RWPE2 (cell line): ENCODE measurements at regions not wholly inside any gene's neighbourhood (a gene's known extent, or its start where the extent isn't known, plus 50 kb on each side); places are given as distances from the start of the nearest gene placed in this dataset.

Source experiments
- ATAC-seq: fragments of 200-7000 bp; cut with Tn5 transposase; 3 replicates; pipeline ENCODE4 v1.9.1; 2021; ENCODE audit warnings: low read depth
- DNase-seq: peaks from one replicate; pipeline ENCODE4 v3.0.0-alpha.2; 2020; ENCODE audit warnings: low spot score
- H3K27ac ChIP-seq: fragments of 450-650 bp; 2 replicates; pipeline ENCODE4 v1.5.1; 2017; ENCODE audit warnings: mild to moderate bottlenecking; ENCODE audit not compliant: poor library complexity, severe bottlenecking
- H3K27me3 ChIP-seq: fragments of 250-450 bp; sonication (Bioruptor Pico); 2 replicates; pipeline ENCODE4 v1.5.1; 2021; ENCODE audit warnings: mild to moderate bottlenecking, moderate library complexity; ENCODE audit not compliant: insufficient read depth, poor library complexity, severe bottlenecking
- H3K36me3 ChIP-seq: fragments of 250-450 bp; sonication (Bioruptor Pico); 2 replicates; pipeline ENCODE4 v1.5.1; 2020; ENCODE audit warnings: low read depth, mild to moderate bottlenecking, moderate library complexity
- H3K4me1 ChIP-seq: fragments of 250-450 bp; sonication (Bioruptor Pico); 2 replicates; pipeline ENCODE4 v1.5.1; 2021; ENCODE audit warnings: mild to moderate bottlenecking, moderate library complexity; ENCODE audit not compliant: insufficient read depth, poor library complexity, severe bottlenecking
- H3K4me3 ChIP-seq: fragments of 250-450 bp; sonication (Bioruptor Pico); 2 replicates; pipeline ENCODE4 v1.5.1; 2021; ENCODE audit warnings: mild to moderate bottlenecking, moderate library complexity; ENCODE audit not compliant: severe bottlenecking
- H3K9me3 ChIP-seq: fragments of 250-450 bp; sonication (Bioruptor Pico); 2 replicates; pipeline ENCODE4 v1.5.1; 2021; ENCODE audit warnings: mild to moderate bottlenecking, moderate library complexity; ENCODE audit not compliant: severe bottlenecking
- TF ChIP-seq, protein P1 (sequence below): fragments of 450-650 bp; IDR thresholded peaks from one replicate; pipeline ENCODE4 v1.5.1; 2017; ENCODE audit warnings: mild to moderate bottlenecking, moderate library complexity; ENCODE audit not compliant: poor library complexity, severe bottlenecking

DNA sequence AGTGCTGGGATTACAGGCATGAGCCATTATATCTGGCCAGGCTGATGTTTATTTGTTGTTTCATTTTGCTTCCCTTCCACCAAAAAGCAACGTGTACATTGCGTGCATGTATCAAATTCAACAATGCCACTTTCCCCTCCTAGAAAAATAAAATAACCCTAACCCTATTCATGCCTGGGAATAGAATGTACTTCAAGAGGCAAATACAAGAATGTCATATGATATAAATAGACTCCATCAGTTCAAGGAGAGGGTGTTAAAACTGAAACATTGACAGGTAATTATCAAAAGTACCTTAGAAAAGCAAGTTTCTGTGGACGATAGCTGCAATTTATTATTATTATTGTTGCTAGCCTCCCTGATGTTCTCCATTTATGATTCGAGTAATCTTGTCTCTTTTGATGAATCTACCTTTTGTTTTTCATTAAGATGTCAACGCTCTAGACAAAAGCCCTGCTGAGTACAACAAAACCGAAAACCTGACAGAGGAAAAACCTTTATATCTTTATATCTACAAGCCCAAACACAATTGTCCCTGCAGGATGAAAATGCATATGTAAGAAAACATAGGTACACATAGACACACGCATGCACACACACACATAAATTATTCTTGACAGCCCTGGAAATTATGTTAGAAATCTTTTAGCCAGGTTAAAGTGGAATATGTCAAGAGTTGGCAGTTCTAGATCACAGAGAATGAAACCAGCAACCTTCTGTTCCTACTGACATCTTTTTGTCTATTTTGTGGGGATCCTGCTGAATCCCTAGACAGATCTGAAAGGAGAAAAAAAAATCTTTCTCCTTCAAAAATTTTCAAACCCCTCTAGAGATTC is 98.9 kb downstream of the BTG1 start:
- ATAC-seq, result no peak
- H3K36me3 ChIP-seq, result no peaks in the 10 kb centered on the region
- H3K9me3 ChIP-seq, result no peaks in the 10 kb centered on the region
- H3K27me3 ChIP-seq, result no peaks in the 10 kb centered on the region
- H3K4me3 ChIP-seq, result no peak overlapping the region
- no peak for DNase-seq
- TF ChIP-seq, protein P1, sequence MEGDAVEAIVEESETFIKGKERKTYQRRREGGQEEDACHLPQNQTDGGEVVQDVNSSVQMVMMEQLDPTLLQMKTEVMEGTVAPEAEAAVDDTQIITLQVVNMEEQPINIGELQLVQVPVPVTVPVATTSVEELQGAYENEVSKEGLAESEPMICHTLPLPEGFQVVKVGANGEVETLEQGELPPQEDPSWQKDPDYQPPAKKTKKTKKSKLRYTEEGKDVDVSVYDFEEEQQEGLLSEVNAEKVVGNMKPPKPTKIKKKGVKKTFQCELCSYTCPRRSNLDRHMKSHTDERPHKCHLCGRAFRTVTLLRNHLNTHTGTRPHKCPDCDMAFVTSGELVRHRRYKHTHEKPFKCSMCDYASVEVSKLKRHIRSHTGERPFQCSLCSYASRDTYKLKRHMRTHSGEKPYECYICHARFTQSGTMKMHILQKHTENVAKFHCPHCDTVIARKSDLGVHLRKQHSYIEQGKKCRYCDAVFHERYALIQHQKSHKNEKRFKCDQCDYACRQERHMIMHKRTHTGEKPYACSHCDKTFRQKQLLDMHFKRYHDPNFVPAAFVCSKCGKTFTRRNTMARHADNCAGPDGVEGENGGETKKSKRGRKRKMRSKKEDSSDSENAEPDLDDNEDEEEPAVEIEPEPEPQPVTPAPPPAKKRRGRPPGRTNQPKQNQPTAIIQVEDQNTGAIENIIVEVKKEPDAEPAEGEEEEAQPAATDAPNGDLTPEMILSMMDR, result no peak
- H3K4me1 ChIP-seq, result peaks cover 9% of the 10 kb centered on the region
- H3K27ac ChIP-seq, result no peak overlapping the region

DNA sequence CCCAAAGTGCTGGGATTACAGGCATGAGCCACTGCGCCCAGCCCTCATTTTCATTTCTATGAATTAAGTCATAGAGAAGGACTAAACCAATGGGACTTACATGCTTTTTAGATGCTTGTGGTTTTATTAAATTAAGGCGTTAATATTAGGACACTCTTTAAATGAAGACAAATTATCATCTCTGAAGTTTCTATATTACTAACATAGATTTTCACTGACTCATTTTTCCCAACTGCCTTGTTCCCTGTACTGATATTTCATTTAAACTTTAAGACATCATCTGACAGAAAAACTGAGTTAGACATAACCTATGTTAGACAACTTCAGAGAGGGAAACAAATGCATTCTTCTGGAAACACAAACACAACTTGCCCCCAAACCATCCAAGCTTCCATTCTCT is 99.8 kb downstream of the BTG1 start:
- H3K9me3 ChIP-seq, result no peaks in the 10 kb centered on the region
- DNase-seq (no peak), ATAC-seq (no peak)
- peaks cover 16% of the 10 kb centered on the region for H3K4me1 ChIP-seq
- H3K36me3 ChIP-seq, result no peaks in the 10 kb centered on the region
- no peaks in the 10 kb centered on the region for H3K27me3 ChIP-seq
- TF ChIP-seq, protein P1, result no peak
- H3K4me3 ChIP-seq, result no peak overlapping the region
- H3K27ac ChIP-seq, result no peak overlapping the region

DNA sequence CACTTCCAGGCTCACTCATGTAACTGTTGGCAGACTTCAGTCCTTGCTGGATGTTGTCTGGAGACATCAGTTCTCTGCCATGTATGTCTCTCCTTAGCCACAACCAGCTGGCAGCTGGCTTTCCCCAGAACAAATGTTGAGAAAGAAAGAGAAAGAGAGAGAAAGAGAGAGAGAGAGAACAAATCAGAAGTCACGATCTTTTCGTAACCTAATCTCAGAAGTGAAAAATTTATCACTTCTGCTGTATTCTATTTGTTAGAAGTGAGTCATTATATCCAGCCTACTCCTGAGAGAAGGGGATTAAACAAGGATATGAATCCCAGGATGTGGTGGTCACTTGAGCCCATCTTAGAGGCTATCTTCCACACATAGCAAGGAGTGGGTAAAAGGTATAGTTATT is 101.2 kb downstream of the BTG1 start:
- H3K4me1 ChIP-seq, result peaks cover 16% of the 10 kb centered on the region
- no peak overlapping the region for H3K4me3 ChIP-seq
- DNase-seq (no peak), ATAC-seq (no peak)
- no peaks in the 10 kb centered on the region for H3K36me3 ChIP-seq
- no peaks in the 10 kb centered on the region for H3K27me3 ChIP-seq
- no peaks in the 10 kb centered on the region for H3K9me3 ChIP-seq
- no peak overlapping the region for H3K27ac ChIP-seq
- TF ChIP-seq, protein P1, result no peak

DNA sequence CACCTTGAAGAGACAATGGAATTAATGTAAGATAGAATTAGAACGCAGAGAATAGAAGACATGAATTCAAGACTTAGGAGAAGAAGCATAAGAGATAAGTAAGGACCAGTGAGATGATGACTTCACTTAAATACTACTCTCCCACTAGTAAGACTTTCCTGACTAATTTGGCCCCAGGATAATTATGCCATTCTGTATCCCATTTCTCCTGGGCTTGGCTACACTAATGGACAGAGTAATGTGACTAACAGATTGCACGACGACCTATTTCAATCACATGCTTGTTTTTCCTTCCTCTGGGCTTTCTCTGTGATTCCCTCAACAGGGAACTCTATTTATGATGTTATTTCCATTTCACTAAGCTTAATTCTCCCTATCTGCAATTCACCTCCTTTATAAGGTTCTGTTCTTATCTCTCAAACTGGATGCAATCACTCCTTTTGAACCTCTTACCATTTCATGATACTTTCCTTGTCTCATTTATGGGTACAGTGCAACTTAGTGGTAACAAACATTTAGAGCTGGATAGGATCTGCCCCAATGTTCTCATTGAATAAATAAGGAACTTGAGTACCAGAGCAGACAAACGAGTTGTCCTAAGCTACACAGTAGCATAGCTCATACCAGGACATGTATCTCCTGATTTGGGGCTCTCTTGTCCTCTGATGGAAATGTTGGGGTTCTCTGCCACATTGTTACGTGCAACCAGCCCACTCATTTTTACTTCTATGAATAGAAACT is 102.7 kb downstream of the BTG1 start:
- no peaks in the 10 kb centered on the region for H3K27me3 ChIP-seq
- ATAC-seq, result no peak
- H3K27ac ChIP-seq, result peak overlapping the region; percentile 25
- no peaks in the 10 kb centered on the region for H3K9me3 ChIP-seq
- TF ChIP-seq, protein P1, result no peak
- H3K36me3 ChIP-seq, result no peaks in the 10 kb centered on the region
- H3K4me1 ChIP-seq, result peaks cover 16% of the 10 kb centered on the region
- DNase-seq, result no peak
- no peak overlapping the region for H3K4me3 ChIP-seq
